Endothelial cell of umbilical vein (primary cell): ENCODE measurements at regions not wholly inside any gene's neighbourhood (a gene's known extent, or its start where the extent isn't known, plus 50 kb on each side); places are given as distances from the start of the nearest gene placed in this dataset.

Source experiments
- BruUV-seq: library from RNA; stranded (reverse); fragments of 400-500 nt; replicated peaks from 2 replicates; lab custom pipeline; 2021; lab: Mats Ljungman, UMichigan
- CTCF ChIA-PET: fragments of 300-600, 350-600 bp; sonication (Branson Sonifier 250); formaldehyde crosslinking; loops from one replicate; lab custom pipeline; 2021; ENCODE audit warnings: antibody characterized with exemption, inconsistent platforms; lab: Charles Lee
- POLR2A ChIA-PET: fragments of 300-600, 350-600 bp; sonication (Branson Sonifier 250); formaldehyde crosslinking; loops from one replicate; lab custom pipeline; 2021; ENCODE audit warnings: antibody characterized with exemption, inconsistent platforms; lab: Charles Lee
- DNase-seq: peaks from one replicate; pipeline ENCODE4 v3.0.0-alpha.2; 2011; ENCODE audit warnings: low read depth, low spot score
- FAIRE-seq: peaks from 2 replicates; lab custom pipeline; 2011; peaks lifted over from hg19 to GRCh38; lab: Jason Lieb, UNC
- H2AFZ ChIP-seq: 2 replicates; pipeline ENCODE4 v1.6.0; 2012; ENCODE audit warnings: low read depth, low read length, control low read depth, inconsistent platforms
- H3K27ac ChIP-seq: 2 replicates; pipeline ENCODE4 v1.5.1; 2011; ENCODE audit warnings: low read depth, mild to moderate bottlenecking, control low read depth, low read length, moderate library complexity; ENCODE audit not compliant: insufficient read depth
- H3K27me3 ChIP-seq, 2 experiments: 2 replicates each; pipeline versions ENCODE4 v1.6.0 to v1.6.1; 2011; ENCODE audit warnings: low read length in 2 of 2, mixed read lengths in 1 of 2; ENCODE audit not compliant: control insufficient read depth in 2 of 2, insufficient read depth in 2 of 2
- H3K36me3 ChIP-seq, 2 experiments: 2 replicates in 1 of 2; 3 replicates in 1 of 2; pipeline ENCODE4 v1.5.1; 2011; ENCODE audit warnings: low read length in 2 of 2, mild to moderate bottlenecking in 1 of 2, moderate library complexity in 1 of 2; ENCODE audit not compliant: control insufficient read depth in 2 of 2, insufficient read depth in 2 of 2; ENCODE audit errors: extremely low read depth in 1 of 2
- H3K4me1 ChIP-seq: 3 replicates; pipeline ENCODE4 v1.5.1; 2011; ENCODE audit warnings: mild to moderate bottlenecking, low read length; ENCODE audit not compliant: control insufficient read depth, insufficient read depth; ENCODE audit errors: extremely low read depth
- H3K4me2 ChIP-seq: 2 replicates; pipeline ENCODE4 v1.6.1; 2011; ENCODE audit warnings: low read length, control low read depth, mixed read lengths; ENCODE audit not compliant: insufficient read depth
- H3K4me3 ChIP-seq, 3 experiments: fragments of 200-600 bp in 1 of 3; sonication (generic), shearing (Covaris generic) in 1 of 3; replicated peaks in 1 of 3; 2 replicates each; pipeline ENCODE4 v1.5.1; 2011 to 2016; ENCODE audit warnings: control low read depth in 3 of 3, low read length in 3 of 3, mild to moderate bottlenecking in 2 of 3, inconsistent platforms in 1 of 3, low read depth in 1 of 3, moderate library complexity in 1 of 3; ENCODE audit not compliant: insufficient read depth in 1 of 3
- H3K79me2 ChIP-seq: 2 replicates; pipeline ENCODE4 v1.6.0; 2012; ENCODE audit warnings: low read length, inconsistent platforms; ENCODE audit not compliant: control insufficient read depth, insufficient read depth
- H3K9ac ChIP-seq: replicated peaks from 2 replicates; pipeline ENCODE3; 2011; ENCODE audit warnings: low read length, control low read depth; ENCODE audit not compliant: insufficient read depth; ENCODE audit errors: extremely low read depth
- H3K9me1 ChIP-seq: replicated peaks from 3 replicates; pipeline ENCODE4 v1.6.0; 2011; ENCODE audit warnings: mild to moderate bottlenecking, low read length; ENCODE audit not compliant: control insufficient read depth, insufficient read depth; ENCODE audit errors: extremely low read depth
- H3K9me3 ChIP-seq: replicated peaks from 2 replicates; pipeline ENCODE4 v1.5.1; 2012; ENCODE audit warnings: low read length, inconsistent platforms; ENCODE audit not compliant: control insufficient read depth, insufficient read depth
- H4K20me1 ChIP-seq: replicated peaks from 2 replicates; pipeline ENCODE3; 2011; ENCODE audit warnings: mild to moderate bottlenecking, low read length; ENCODE audit not compliant: control insufficient read depth, insufficient read depth; ENCODE audit errors: extremely low read depth
- EZH2 ChIP-seq: IDR thresholded peaks from 2 replicates; pipeline ENCODE4 v1.6.1; 2012; ENCODE audit warnings: borderline replicate concordance, low read depth, mild to moderate bottlenecking, moderate library complexity, low read length, inconsistent platforms; ENCODE audit not compliant: severe bottlenecking
- FOS ChIP-seq: IDR thresholded peaks from 2 replicates; pipeline ENCODE4 v1.6.1; 2011; ENCODE audit warnings: mild to moderate bottlenecking, low read length, moderate library complexity, borderline replicate concordance; ENCODE audit not compliant: insufficient read depth
- GATA2 ChIP-seq: IDR thresholded peaks from 2 replicates; pipeline ENCODE4 v1.7.0; 2011; ENCODE audit warnings: low read depth, mild to moderate bottlenecking, moderate library complexity, mixed read lengths, low read length; ENCODE audit not compliant: insufficient read length, insufficient read depth
- JUN ChIP-seq: IDR thresholded peaks from 2 replicates; pipeline ENCODE4 v1.6.1; 2011; ENCODE audit warnings: borderline replicate concordance, low read depth; ENCODE audit not compliant: insufficient read length, insufficient read depth
- MYC ChIP-seq: IDR thresholded peaks from one replicate; pipeline ENCODE4 v1.6.1; 2011; ENCODE audit warnings: mild to moderate bottlenecking, low read depth, low read length
- POLR2A ChIP-seq: IDR thresholded peaks from 2 replicates; pipeline ENCODE4 v1.6.1; 2012; ENCODE audit warnings: low read depth, mild to moderate bottlenecking, control low read depth, low read length
- POLR2AphosphoS5 ChIP-seq: IDR thresholded peaks from 2 replicates; pipeline ENCODE4 v1.6.1; 2012; ENCODE audit warnings: low read depth, mild to moderate bottlenecking, control low read depth, low read length, moderate library complexity; ENCODE audit not compliant: insufficient read depth
- dilution Hi-C: fragments of 300-500 bp; cut with MboI; formaldehyde crosslinking; loops from one replicate; pipeline ENCODE4 v1.15.0; 2019; ENCODE audit warnings: low sequenced_read_pairs; ENCODE audit not compliant: extremely low pct_ligation_motif_present
- intact Hi-C: fragments of 100-400 bp; cut with micrococcal nuclease; formaldehyde crosslinking; loops from one replicate; pipeline ENCODE4 v1.10.0; 2022
- TF ChIP-seq, protein P1 (sequence below): IDR thresholded peaks from 2 replicates; pipeline ENCODE4 v1.6.1; 2011; ENCODE audit not compliant: insufficient read depth, insufficient read length
- TF ChIP-seq, protein P2 (sequence below), 2 donors: IDR thresholded peaks; 1 replicate in 1 of 2; 2 replicates in 1 of 2; pipeline ENCODE4 v1.5.1; 2011; ENCODE audit warnings: low read length in 2 of 2, mild to moderate bottlenecking in 2 of 2, moderate library complexity in 2 of 2, control low read depth in 1 of 2, inconsistent platforms in 1 of 2, low read depth in 1 of 2; ENCODE audit not compliant: insufficient read depth in 1 of 2; ENCODE audit errors: extremely low read depth in 1 of 2

DNA sequence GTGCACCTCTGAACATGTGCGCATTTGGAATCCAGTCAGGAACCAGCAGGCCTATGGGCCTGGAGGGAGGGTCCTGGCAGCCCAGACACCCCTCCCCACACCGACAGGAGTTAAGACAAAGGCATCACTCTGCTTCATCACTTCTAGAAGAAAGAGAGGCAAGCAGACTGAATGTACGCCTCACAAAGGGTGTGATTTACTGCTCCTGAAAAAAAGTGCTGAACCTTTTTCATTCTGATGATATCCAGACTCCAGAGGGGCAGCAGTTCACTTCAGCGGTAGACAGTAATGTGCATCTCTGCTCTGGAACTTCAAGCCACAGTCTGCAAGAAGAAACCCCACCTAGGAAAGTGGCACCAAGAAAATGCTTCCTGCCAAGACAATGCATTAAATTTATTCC is 88.2 kb upstream of the TMEM72 start:
- no peaks in the 10 kb centered on the region for H3K9me1 ChIP-seq
- no peaks in the 10 kb centered on the region for H3K27me3 ChIP-seq
- H4K20me1 ChIP-seq, result no peaks in the 10 kb centered on the region
- dilution Hi-C loops, result no loop called here
- H3K79me2 ChIP-seq, result no peaks in the 10 kb centered on the region
- no peak overlapping the region for H3K4me2 ChIP-seq
- no peaks in the 10 kb centered on the region for H3K36me3 ChIP-seq
- BruUV-seq, result no TSS peak
- H2AFZ ChIP-seq, result no peak overlapping the region
- H3K9ac ChIP-seq, result no peak overlapping the region
- TF ChIP-seq FOS, result no peak
- no peak overlapping the region for H3K27ac ChIP-seq
- CTCF ChIA-PET, result no interaction called here
- POLR2A ChIA-PET, result no interaction called here
- DNase-seq (no peak), FAIRE-seq (no peak)
- no peak overlapping the region for H3K4me3 ChIP-seq
- intact Hi-C loops, result no loop called here
- no peaks in the 10 kb centered on the region for H3K9me3 ChIP-seq
- no peaks in the 10 kb centered on the region for H3K4me1 ChIP-seq

DNA sequence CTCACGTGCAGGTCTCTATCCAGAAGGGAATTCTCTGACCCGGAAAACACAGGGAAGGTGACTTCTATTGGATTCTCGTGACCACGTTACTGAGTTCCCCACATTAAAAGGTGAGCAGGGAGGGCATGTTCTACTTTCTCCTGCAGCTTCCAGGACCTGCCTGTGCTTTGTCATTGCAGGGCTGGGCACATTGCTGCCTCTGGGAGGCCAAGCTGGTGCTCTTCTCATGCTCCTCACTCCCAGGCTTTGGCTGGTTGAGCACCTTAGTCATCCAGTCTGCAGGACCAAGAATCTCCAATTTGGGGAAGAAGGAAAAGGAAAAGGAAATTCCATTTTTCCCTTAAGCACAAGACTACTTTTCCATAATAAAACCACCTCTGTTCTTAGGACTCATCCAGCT is 86.5 kb upstream of the TMEM72 start:
- dilution Hi-C loops, result no loop called here
- Histone ChIP-seq H3K4me2 (no peak overlapping the region), H3K36me3 (no peaks in the 10 kb centered on the region), H4K20me1 (no peaks in the 10 kb centered on the region), H2AFZ (no peak overlapping the region), H3K27me3 (no peaks in the 10 kb centered on the region), H3K9me1 (no peaks in the 10 kb centered on the region), H3K4me1 (no peaks in the 10 kb centered on the region), H3K79me2 (no peaks in the 10 kb centered on the region), H3K9me3 (no peaks in the 10 kb centered on the region), H3K4me3 (no peak overlapping the region), H3K9ac (no peak overlapping the region), H3K27ac (no peak overlapping the region)
- FAIRE-seq (no peak), DNase-seq (no peak)
- CTCF ChIA-PET, result no interaction called here
- TF ChIP-seq FOS (no peak), MYC (no peak), EZH2 (no peak), POLR2A (no peak), JUN (no peak), POLR2AphosphoS5 (no peak), GATA2 (no peak)
- TF ChIP-seq, protein P1, sequence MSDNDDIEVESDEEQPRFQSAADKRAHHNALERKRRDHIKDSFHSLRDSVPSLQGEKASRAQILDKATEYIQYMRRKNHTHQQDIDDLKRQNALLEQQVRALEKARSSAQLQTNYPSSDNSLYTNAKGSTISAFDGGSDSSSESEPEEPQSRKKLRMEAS, result no peak
- TF ChIP-seq, protein P2, sequence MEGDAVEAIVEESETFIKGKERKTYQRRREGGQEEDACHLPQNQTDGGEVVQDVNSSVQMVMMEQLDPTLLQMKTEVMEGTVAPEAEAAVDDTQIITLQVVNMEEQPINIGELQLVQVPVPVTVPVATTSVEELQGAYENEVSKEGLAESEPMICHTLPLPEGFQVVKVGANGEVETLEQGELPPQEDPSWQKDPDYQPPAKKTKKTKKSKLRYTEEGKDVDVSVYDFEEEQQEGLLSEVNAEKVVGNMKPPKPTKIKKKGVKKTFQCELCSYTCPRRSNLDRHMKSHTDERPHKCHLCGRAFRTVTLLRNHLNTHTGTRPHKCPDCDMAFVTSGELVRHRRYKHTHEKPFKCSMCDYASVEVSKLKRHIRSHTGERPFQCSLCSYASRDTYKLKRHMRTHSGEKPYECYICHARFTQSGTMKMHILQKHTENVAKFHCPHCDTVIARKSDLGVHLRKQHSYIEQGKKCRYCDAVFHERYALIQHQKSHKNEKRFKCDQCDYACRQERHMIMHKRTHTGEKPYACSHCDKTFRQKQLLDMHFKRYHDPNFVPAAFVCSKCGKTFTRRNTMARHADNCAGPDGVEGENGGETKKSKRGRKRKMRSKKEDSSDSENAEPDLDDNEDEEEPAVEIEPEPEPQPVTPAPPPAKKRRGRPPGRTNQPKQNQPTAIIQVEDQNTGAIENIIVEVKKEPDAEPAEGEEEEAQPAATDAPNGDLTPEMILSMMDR (IDR thresholded peaks at IDR 0.05; ENCODE audit: extremely low read depth in 1 of 2, insufficient read depth in 1 of 2, low read depth in 1 of 2, low read length in 2 of 2), result no peak
- intact Hi-C loops, result no loop called here
- POLR2A ChIA-PET, result no interaction called here
- no TSS peak for BruUV-seq
